NCI-H2029 (cell line): ENCODE measurements at regions not wholly inside any gene's neighbourhood (a gene's known extent, or its start where the extent isn't known, plus 50 kb on each side); places are given as distances from the start of the nearest gene placed in this dataset.
"Not testable (repeated sequence)": the region's sequence is repeated elsewhere in the genome, so short reads cannot be mapped to it uniquely, and the experiment has no call there.

Experiments used
- DNase-seq: peaks from one replicate; lab custom pipeline; 2025; lab: John Stamatoyannopoulos, UW

GRCh38 chr14:43297794-43298193 is 1209.3 kb downstream of the FSCB start:
- no peak for DNase-seq

GRCh38 chr14:43296061-43296460 is 1211.0 kb downstream of the FSCB start:
- DNase-seq: not testable (repeated sequence)

GRCh38 chr14:43285575-43285974 is 1221.5 kb downstream of the FSCB start:
- DNase-seq: no peak

- DNase-seq: no peak
Observed at GRCh38 chr14:43260056-43260455, 1247.0 kb downstream of the FSCB start.

- no peak for DNase-seq
Observed at GRCh38 chr14:43258396-43258795, 1248.7 kb downstream of the FSCB start.

- not testable (repeated sequence) for DNase-seq
Observed at GRCh38 chr14:43256996-43257395, 1250.1 kb downstream of the FSCB start.

- no peak for DNase-seq
Observed at GRCh38 chr14:43252866-43253265, 1254.2 kb downstream of the FSCB start.

- DNase-seq: no peak
Observed at GRCh38 chr14:43249591-43249990, 1257.5 kb downstream of the FSCB start.

- DNase-seq: no peak
Observed at GRCh38 chr14:43249116-43249515, 1258.0 kb downstream of the FSCB start.

- no peak for DNase-seq
Observed at GRCh38 chr14:43247877-43248276, 1259.2 kb downstream of the FSCB start.

GRCh38 chr14:43244142-43244625 is 1262.9 kb downstream of the FSCB start:
- no peak for DNase-seq

- no peak for DNase-seq
Observed at GRCh38 chr14:43243168-43243567, 1263.9 kb downstream of the FSCB start.

GRCh38 chr14:43232261-43232660 is 1274.8 kb downstream of the FSCB start:
- DNase-seq: no peak

- DNase-seq: no peak
Observed at GRCh38 chr14:43215524-43215923, 1291.6 kb downstream of the FSCB start.

- no peak for DNase-seq
Observed at GRCh38 chr14:43207189-43207588, 1299.9 kb downstream of the FSCB start.

- DNase-seq: no peak
Observed at GRCh38 chr14:43204816-43205215, 1302.3 kb downstream of the FSCB start.

- no peak for DNase-seq
Observed at GRCh38 chr14:43200519-43200918, 1306.6 kb downstream of the FSCB start.

- DNase-seq: no peak
Observed at GRCh38 chr14:43198465-43198864, 1308.6 kb downstream of the FSCB start.

GRCh38 chr14:43184540-43184939 is 1322.5 kb downstream of the FSCB start:
- no peak for DNase-seq

GRCh38 chr14:43183916-43184315 is 1323.2 kb downstream of the FSCB start:
- DNase-seq: no peak

GRCh38 chr14:43175896-43176295 is 1331.2 kb downstream of the FSCB start:
- no peak for DNase-seq

- no peak for DNase-seq
Observed at GRCh38 chr14:43172899-43173548, 1334.1 kb downstream of the FSCB start.

GRCh38 chr14:43169722-43170121 is 1337.4 kb downstream of the FSCB start:
- DNase-seq: no peak

- no peak for DNase-seq
Observed at GRCh38 chr14:43168371-43168925, 1338.6 kb downstream of the FSCB start.
